Activated T-cell treated with anti-CD3 and anti-CD28 coated beads, Interleukin-2, amount 50 U/mL, for 4 hours (primary cell): ENCODE measurements at regions not wholly inside any gene's neighbourhood (a gene's known extent, or its start where the extent isn't known, plus 50 kb on each side); places are given as distances from the start of the nearest gene placed in this dataset.

Source experiments
- ATAC-seq, 2 donors: fragments of 200-7000 bp; cut with Tn5 transposase; one replicate each; pipeline ENCODE4 v1.10.0; 2021
- DNase-seq: peaks from one replicate; pipeline ENCODE4 v3.0.0-alpha.2; 2020
- H3K27me3 Mint-ChIP-seq: one replicate; pipeline ENCODE4 v1.8.0; 2021; ENCODE audit warnings: low read depth, mixed read lengths
- H3K36me3 Mint-ChIP-seq: one replicate; pipeline ENCODE4 v1.8.0; 2022; ENCODE audit warnings: mixed read lengths; ENCODE audit not compliant: insufficient read depth
- H3K4me1 Mint-ChIP-seq: one replicate; pipeline ENCODE4 v1.8.0; 2021; ENCODE audit warnings: low read depth, mixed read lengths
- H3K4me3 Mint-ChIP-seq: one replicate; pipeline ENCODE4 v1.8.0; 2021; ENCODE audit warnings: mild to moderate bottlenecking, moderate library complexity, mixed read lengths
- H3K9me3 Mint-ChIP-seq: one replicate; pipeline ENCODE4 v1.8.0; 2021; ENCODE audit warnings: mixed read lengths

- Mint-ChIP-seq H3K36me3 (no peaks in the 10 kb centered on the region), H3K4me1 (peaks cover 23% of the 10 kb centered on the region), H3K4me3 (no peak overlapping the region), H3K27me3 (no peaks in the 10 kb centered on the region), H3K9me3 (peaks cover 3% of the 10 kb centered on the region)
- DNase-seq: no peak
- ATAC-seq: no peak
Measured at GRCh38 chr20:53878262-53879047, 191.9 kb downstream of the BCAS1 start.

- no peaks in the 10 kb centered on the region for H3K27me3 Mint-ChIP-seq
- no peaks in the 10 kb centered on the region for H3K9me3 Mint-ChIP-seq
- no peak for ATAC-seq
- H3K4me3 Mint-ChIP-seq: no peak overlapping the region
- no peak for DNase-seq
- H3K4me1 Mint-ChIP-seq: peaks cover 28% of the 10 kb centered on the region
- no peaks in the 10 kb centered on the region for H3K36me3 Mint-ChIP-seq
Measured at GRCh38 chr20:53876956-53877355, 193.4 kb downstream of the BCAS1 start.

- DNase-seq (no peak), ATAC-seq (no peak)
- Mint-ChIP-seq H3K4me1 (peaks cover 33% of the 10 kb centered on the region), H3K27me3 (no peaks in the 10 kb centered on the region), H3K36me3 (no peaks in the 10 kb centered on the region), H3K4me3 (no peak overlapping the region), H3K9me3 (no peaks in the 10 kb centered on the region)
Measured at GRCh38 chr20:53876470-53876869, 193.9 kb downstream of the BCAS1 start.

GRCh38 chr20:53875452-53875851 lies 194.9 kb downstream of the BCAS1 start:
- H3K36me3 Mint-ChIP-seq: no peaks in the 10 kb centered on the region
- peaks cover 38% of the 10 kb centered on the region for H3K4me1 Mint-ChIP-seq
- no peaks in the 10 kb centered on the region for H3K9me3 Mint-ChIP-seq
- ATAC-seq (no peak), DNase-seq (no peak)
- H3K27me3 Mint-ChIP-seq: no peaks in the 10 kb centered on the region
- H3K4me3 Mint-ChIP-seq: no peak overlapping the region

- H3K27me3 Mint-ChIP-seq: no peaks in the 10 kb centered on the region
- H3K4me3 Mint-ChIP-seq: no peak overlapping the region
- no peaks in the 10 kb centered on the region for H3K9me3 Mint-ChIP-seq
- H3K4me1 Mint-ChIP-seq: peaks cover 45% of the 10 kb centered on the region
- no peak for DNase-seq
- ATAC-seq: no peak
- H3K36me3 Mint-ChIP-seq: no peaks in the 10 kb centered on the region
Measured at GRCh38 chr20:53874706-53875105, 195.7 kb downstream of the BCAS1 start.

- Mint-ChIP-seq H3K27me3 (no peaks in the 10 kb centered on the region), H3K36me3 (no peaks in the 10 kb centered on the region), H3K4me3 (no peak overlapping the region), H3K4me1 (peaks cover 49% of the 10 kb centered on the region), H3K9me3 (no peaks in the 10 kb centered on the region)
- ATAC-seq (no peak), DNase-seq (no peak)
Measured at GRCh38 chr20:53874104-53874503, 196.3 kb downstream of the BCAS1 start.

GRCh38 chr20:53873230-53873604 lies 197.2 kb downstream of the BCAS1 start:
- Mint-ChIP-seq H3K9me3 (no peaks in the 10 kb centered on the region), H3K4me3 (peak overlapping the region; percentile 83), H3K36me3 (no peaks in the 10 kb centered on the region), H3K4me1 (peaks cover 45% of the 10 kb centered on the region), H3K27me3 (no peaks in the 10 kb centered on the region)
- ATAC-seq: peak in 1 of 2 donors; percentile 7
- DNase-seq: no peak

GRCh38 chr20:53872561-53873229 lies 197.7 kb downstream of the BCAS1 start:
- no peaks in the 10 kb centered on the region for H3K27me3 Mint-ChIP-seq
- H3K9me3 Mint-ChIP-seq: no peaks in the 10 kb centered on the region
- DNase-seq (peak; percentile 24), ATAC-seq (peak; percentile 44 to 46)
- H3K4me3 Mint-ChIP-seq: peak overlapping the region; percentile 83
- H3K36me3 Mint-ChIP-seq: no peaks in the 10 kb centered on the region
- H3K4me1 Mint-ChIP-seq: peaks cover 48% of the 10 kb centered on the region

- H3K9me3 Mint-ChIP-seq: no peaks in the 10 kb centered on the region
- ATAC-seq (no peak), DNase-seq (no peak)
- peaks cover 54% of the 10 kb centered on the region for H3K4me1 Mint-ChIP-seq
- H3K36me3 Mint-ChIP-seq: no peaks in the 10 kb centered on the region
- no peaks in the 10 kb centered on the region for H3K27me3 Mint-ChIP-seq
- peak overlapping the region; percentile 83 for H3K4me3 Mint-ChIP-seq
Measured at GRCh38 chr20:53872081-53872541, 198.3 kb downstream of the BCAS1 start.

GRCh38 chr20:53871541-53871940 lies 198.9 kb downstream of the BCAS1 start:
- no peaks in the 10 kb centered on the region for H3K36me3 Mint-ChIP-seq
- H3K27me3 Mint-ChIP-seq: no peaks in the 10 kb centered on the region
- no peak for DNase-seq
- H3K9me3 Mint-ChIP-seq: no peaks in the 10 kb centered on the region
- H3K4me1 Mint-ChIP-seq: peaks cover 59% of the 10 kb centered on the region
- ATAC-seq: no peak
- H3K4me3 Mint-ChIP-seq: no peak overlapping the region

- no peaks in the 10 kb centered on the region for H3K27me3 Mint-ChIP-seq
- peaks cover 68% of the 10 kb centered on the region for H3K4me1 Mint-ChIP-seq
- H3K36me3 Mint-ChIP-seq: no peaks in the 10 kb centered on the region
- ATAC-seq: no peak
- no peak overlapping the region for H3K4me3 Mint-ChIP-seq
- DNase-seq: no peak
- H3K9me3 Mint-ChIP-seq: no peaks in the 10 kb centered on the region
Measured at GRCh38 chr20:53870426-53871315, 199.7 kb downstream of the BCAS1 start.

GRCh38 chr20:53869466-53870258 lies 200.7 kb downstream of the BCAS1 start:
- peak; percentile 87 to 89 for ATAC-seq
- Mint-ChIP-seq H3K27me3 (no peaks in the 10 kb centered on the region), H3K4me3 (peak overlapping the region; percentile 51), H3K36me3 (no peaks in the 10 kb centered on the region), H3K9me3 (no peaks in the 10 kb centered on the region), H3K4me1 (peaks cover 76% of the 10 kb centered on the region)
- peak; percentile 61 for DNase-seq

- DNase-seq (no peak), ATAC-seq (no peak)
- Mint-ChIP-seq H3K27me3 (no peaks in the 10 kb centered on the region), H3K4me3 (peak overlapping the region; percentile 62), H3K36me3 (no peaks in the 10 kb centered on the region), H3K9me3 (no peaks in the 10 kb centered on the region), H3K4me1 (peaks cover 69% of the 10 kb centered on the region)
Measured at GRCh38 chr20:53867741-53868351, 202.5 kb downstream of the BCAS1 start.
